Activated B cell treated with CpG ODN at 0.5 μM for 24 hours (primary cell): ENCODE measurements at regions not wholly inside any gene's neighbourhood (a gene's known extent, or its start where the extent isn't known, plus 50 kb on each side); places are given as distances from the start of the nearest gene placed in this dataset.

Experiments
- ATAC-seq: fragments of 200-7000 bp; cut with Tn5 transposase; one replicate; pipeline ENCODE4 v1.10.0; 2021; ENCODE audit warnings: low read depth, mild to moderate bottlenecking, moderate library complexity
- CTCF ChIA-PET: fragments of 350-600 bp; sonication (Branson Sonifier 250); formaldehyde crosslinking; loops from one replicate; lab custom pipeline; 2021; ENCODE audit warnings: antibody characterized with exemption; lab: Charles Lee
- POLR2A ChIA-PET: fragments of 350-600 bp; sonication (Branson Sonifier 250); formaldehyde crosslinking; loops from one replicate; lab custom pipeline; 2021; ENCODE audit warnings: antibody characterized with exemption; lab: Charles Lee
- DNase-seq: peaks from one replicate; pipeline ENCODE4 v3.0.0; 2022
- H3K27ac Mint-ChIP-seq: one replicate; pipeline ENCODE4 v1.8.0; 2020; ENCODE audit warnings: mixed read lengths
- H3K27me3 Mint-ChIP-seq: one replicate; pipeline ENCODE4 v1.8.0; 2021; ENCODE audit warnings: mixed read lengths
- H3K36me3 Mint-ChIP-seq: one replicate; pipeline ENCODE4 v1.8.0; 2021; ENCODE audit warnings: low read depth, mixed read lengths
- H3K4me1 Mint-ChIP-seq: one replicate; pipeline ENCODE4 v1.8.0; 2021; ENCODE audit warnings: mixed read lengths
- H3K4me3 Mint-ChIP-seq: one replicate; pipeline ENCODE4 v1.8.0; 2020; ENCODE audit warnings: mild to moderate bottlenecking, mixed read lengths
- H3K9me3 Mint-ChIP-seq: one replicate; pipeline ENCODE4 v1.8.0; 2020; ENCODE audit warnings: mixed read lengths
- intact Hi-C: fragments of 100-400 bp; cut with micrococcal nuclease; formaldehyde crosslinking; loops from one replicate; pipeline ENCODE4 v1.15.1; 2024
- TF ChIP-seq, protein P1 (sequence below): fragments of 200-600 bp; IDR thresholded peaks from one replicate; pipeline ENCODE4 v1.8.0; 2022; ENCODE audit warnings: antibody characterized with exemption, mild to moderate bottlenecking

GRCh38 chr11:80559942-80560341, 1119.1 kb upstream of the TENM4 start:
- no peak for ATAC-seq
- TF ChIP-seq, protein P1, sequence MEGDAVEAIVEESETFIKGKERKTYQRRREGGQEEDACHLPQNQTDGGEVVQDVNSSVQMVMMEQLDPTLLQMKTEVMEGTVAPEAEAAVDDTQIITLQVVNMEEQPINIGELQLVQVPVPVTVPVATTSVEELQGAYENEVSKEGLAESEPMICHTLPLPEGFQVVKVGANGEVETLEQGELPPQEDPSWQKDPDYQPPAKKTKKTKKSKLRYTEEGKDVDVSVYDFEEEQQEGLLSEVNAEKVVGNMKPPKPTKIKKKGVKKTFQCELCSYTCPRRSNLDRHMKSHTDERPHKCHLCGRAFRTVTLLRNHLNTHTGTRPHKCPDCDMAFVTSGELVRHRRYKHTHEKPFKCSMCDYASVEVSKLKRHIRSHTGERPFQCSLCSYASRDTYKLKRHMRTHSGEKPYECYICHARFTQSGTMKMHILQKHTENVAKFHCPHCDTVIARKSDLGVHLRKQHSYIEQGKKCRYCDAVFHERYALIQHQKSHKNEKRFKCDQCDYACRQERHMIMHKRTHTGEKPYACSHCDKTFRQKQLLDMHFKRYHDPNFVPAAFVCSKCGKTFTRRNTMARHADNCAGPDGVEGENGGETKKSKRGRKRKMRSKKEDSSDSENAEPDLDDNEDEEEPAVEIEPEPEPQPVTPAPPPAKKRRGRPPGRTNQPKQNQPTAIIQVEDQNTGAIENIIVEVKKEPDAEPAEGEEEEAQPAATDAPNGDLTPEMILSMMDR = no peak
- H3K36me3 Mint-ChIP-seq = no peaks in the 10 kb centered on the region
- H3K4me3 Mint-ChIP-seq = no peak overlapping the region
- H3K4me1 Mint-ChIP-seq = no peaks in the 10 kb centered on the region
- peaks cover 2% of the 10 kb centered on the region for H3K9me3 Mint-ChIP-seq
- intact Hi-C loops = no loop called here
- no peak for DNase-seq
- POLR2A ChIA-PET = no interaction called here
- H3K27ac Mint-ChIP-seq = no peak overlapping the region
- no peaks in the 10 kb centered on the region for H3K27me3 Mint-ChIP-seq
- CTCF ChIA-PET = no interaction called here

DNA sequence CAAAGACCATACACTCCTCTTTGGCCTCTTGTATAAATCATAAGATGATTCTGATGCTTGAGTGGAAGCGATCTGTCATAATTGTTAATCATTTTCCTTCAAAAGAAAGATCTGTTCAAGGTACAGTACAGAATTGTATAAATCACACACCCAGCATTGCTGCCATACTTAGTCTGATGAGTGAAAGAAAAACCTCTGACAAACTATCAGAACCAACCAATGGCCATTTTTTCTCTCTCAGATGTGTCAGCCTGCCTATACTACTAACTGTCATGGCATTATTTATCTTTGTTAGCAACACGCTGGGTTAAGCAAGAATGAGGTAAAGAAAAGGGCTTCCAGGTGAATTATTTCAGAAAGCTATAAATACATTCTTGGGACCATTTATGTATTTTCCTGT, 1112.7 kb upstream of the TENM4 start:
- TF ChIP-seq, protein P1 = no peak
- H3K4me1 Mint-ChIP-seq = no peaks in the 10 kb centered on the region
- H3K27ac Mint-ChIP-seq = no peak overlapping the region
- no peak overlapping the region for H3K4me3 Mint-ChIP-seq
- ChIA-PET CTCF (interaction anchor here (0.6 kb wide), 1 partner anchor 75 kb away, joined by 3 read pairs; no protein-coding TSS in a partner anchor), POLR2A (no interaction called here)
- intact Hi-C loops = no loop called here
- H3K9me3 Mint-ChIP-seq = peaks cover 8% of the 10 kb centered on the region
- DNase-seq (no peak), ATAC-seq (no peak)
- H3K36me3 Mint-ChIP-seq = no peaks in the 10 kb centered on the region
- no peaks in the 10 kb centered on the region for H3K27me3 Mint-ChIP-seq

- intact Hi-C loops = no loop called here
- peaks cover 4% of the 10 kb centered on the region for H3K9me3 Mint-ChIP-seq
- ChIA-PET CTCF (no interaction called here), POLR2A (no interaction called here)
- no peaks in the 10 kb centered on the region for H3K27me3 Mint-ChIP-seq
- H3K4me1 Mint-ChIP-seq = no peaks in the 10 kb centered on the region
- ATAC-seq (no peak), DNase-seq (no peak)
- no peak overlapping the region for H3K27ac Mint-ChIP-seq
- TF ChIP-seq, protein P1 = no peak
- H3K36me3 Mint-ChIP-seq = no peaks in the 10 kb centered on the region
- H3K4me3 Mint-ChIP-seq = no peak overlapping the region
Measured at GRCh38 chr11:80542704-80543103, 1101.9 kb upstream of the TENM4 start.

- no peak for ATAC-seq
- H3K9me3 Mint-ChIP-seq = peaks cover 8% of the 10 kb centered on the region
- CTCF ChIA-PET = no interaction called here
- TF ChIP-seq, protein P1 = no peak
- POLR2A ChIA-PET = no interaction called here
- H3K27me3 Mint-ChIP-seq = no peaks in the 10 kb centered on the region
- intact Hi-C loops = no loop called here
- H3K27ac Mint-ChIP-seq = no peak overlapping the region
- no peaks in the 10 kb centered on the region for H3K4me1 Mint-ChIP-seq
- H3K36me3 Mint-ChIP-seq = no peaks in the 10 kb centered on the region
- no peak for DNase-seq
- H3K4me3 Mint-ChIP-seq = no peak overlapping the region
Measured at GRCh38 chr11:80538040-80538439, 1097.2 kb upstream of the TENM4 start.

- ATAC-seq (no peak), DNase-seq (no peak)
- Mint-ChIP-seq H3K9me3 (peaks cover 7% of the 10 kb centered on the region), H3K4me3 (no peak overlapping the region), H3K4me1 (no peaks in the 10 kb centered on the region), H3K27ac (no peak overlapping the region), H3K36me3 (no peaks in the 10 kb centered on the region), H3K27me3 (no peaks in the 10 kb centered on the region)
- CTCF ChIA-PET = no interaction called here
- POLR2A ChIA-PET = no interaction called here
- TF ChIP-seq, protein P1 = no peak
- intact Hi-C loops = no loop called here
Measured at GRCh38 chr11:80533463-80533862, 1092.6 kb upstream of the TENM4 start.
